ENCODE measurements at regions not wholly inside any gene's neighbourhood (a gene's known extent, or its start where the extent isn't known, plus 50 kb on each side); places are given as distances from the start of the nearest gene placed in this dataset.

- TF ChIP-seq HMGXB4 (CRISPR knock-in tag; IDR thresholded peaks at IDR 0.05; ENCODE audit: borderline replicate concordance), result no peak
These were observed 522.0 kb upstream of the ATXN8OS start (continued) for GRCh38 chr13:69585656-69586055.

GRCh38 chr13:69580255-69580654, 527.4 kb upstream of the ATXN8OS start:
- Histone ChIP-seq H3K4me2 (no peak overlapping the region), H3K4me1 (no peaks in the 10 kb centered on the region), H3K27ac (no peak overlapping the region), H3K4me3 (no peak overlapping the region), H3K9me3 (no peaks in the 10 kb centered on the region)
- WGBS (ENCODE audit: missing lambda C conversion rate), result 13% methylated on average over 3 of the region's 3 CpGs
- no peak for TF ChIP-seq CBX8 (IDR thresholded peaks at IDR 0.05)
- TF ChIP-seq TP53 (CRISPR knock-in tag; IDR thresholded peaks at IDR 0.05), result no peak
- TF ChIP-seq BHLHE40 (IDR thresholded peaks at IDR 0.05; ENCODE audit: low read depth, low read length), result no peak
- no peak for TF ChIP-seq MAX (IDR thresholded peaks at IDR 0.05)
- no peak for TF ChIP-seq HMGXB4 (CRISPR knock-in tag; IDR thresholded peaks at IDR 0.05; ENCODE audit: borderline replicate concordance)
- no peak for TF ChIP-seq EHF (CRISPR knock-in tag; IDR thresholded peaks at IDR 0.05)
- TF ChIP-seq KDM1A (IDR thresholded peaks at IDR 0.05; ENCODE audit: low read depth), result no peak
- no peak for TF ChIP-seq TFCP2L1 (CRISPR knock-in tag; IDR thresholded peaks at IDR 0.05)
- no peak for TF ChIP-seq HOXA7 (CRISPR knock-in tag; IDR thresholded peaks at IDR 0.05)
- no peak for TF ChIP-seq BCL3 (IDR thresholded peaks at IDR 0.05)
- no peak for TF ChIP-seq HES2 (IDR thresholded peaks at IDR 0.05)
- TF ChIP-seq NPAS2 (CRISPR knock-in tag; IDR thresholded peaks at IDR 0.05; ENCODE audit: borderline replicate concordance), result no peak
- TF ChIP-seq RNF2 (IDR thresholded peaks at IDR 0.05; ENCODE audit: borderline replicate concordance, low read depth), result no peak
- no peak for TF ChIP-seq MAFK (IDR thresholded peaks at IDR 0.05; ENCODE audit: partially characterized antibody)
- FAIRE-seq (no peak), ATAC-seq (no peak), DNase-seq (ENCODE audit: low read depth in 1 of 2, low spot score in 1 of 2) (no peak)
- POLR2A ChIA-PET, result no interaction called here
- CTCF ChIA-PET, result no interaction called here

- ChIA-PET POLR2A (no interaction called here), CTCF (no interaction called here)
- Histone ChIP-seq H3K27ac (no peak overlapping the region), H3K4me3 (no peak overlapping the region), H3K4me2 (no peak overlapping the region), H3K9me3 (no peaks in the 10 kb centered on the region), H3K4me1 (no peaks in the 10 kb centered on the region)
- ATAC-seq (no peak), DNase-seq (ENCODE audit: low read depth in 1 of 2, low spot score in 1 of 2) (no peak), FAIRE-seq (no peak)
- TF ChIP-seq ZSCAN20 (CRISPR knock-in tag; IDR thresholded peaks at IDR 0.05) (no peak), HES2 (IDR thresholded peaks at IDR 0.05) (no peak), CBX8 (IDR thresholded peaks at IDR 0.05) (no peak), KDM5A (IDR thresholded peaks at IDR 0.05) (no peak), FOXS1 (CRISPR knock-in tag; IDR thresholded peaks at IDR 0.05) (no peak), RNF2 (IDR thresholded peaks at IDR 0.05; ENCODE audit: borderline replicate concordance, low read depth) (no peak), ZNF302 (CRISPR knock-in tag; IDR thresholded peaks at IDR 0.05) (no peak), PBX3 (IDR thresholded peaks at IDR 0.05) (no peak), CBX2 (IDR thresholded peaks at IDR 0.05; ENCODE audit: borderline replicate concordance, low read depth) (no peak), FOSB (CRISPR knock-in tag; IDR thresholded peaks at IDR 0.05) (no peak), HOXB5 (CRISPR knock-in tag; IDR thresholded peaks at IDR 0.05) (no peak), MAX (IDR thresholded peaks at IDR 0.05) (no peak), EP300 (IDR thresholded peaks at IDR 0.05) (no peak), USF2 (IDR thresholded peaks at IDR 0.05) (no peak), ZC3H11A (IDR thresholded peaks at IDR 0.05) (no peak), CHD2 (IDR thresholded peaks at IDR 0.05; ENCODE audit: low read length, partially characterized antibody) (no peak), RCOR1 (IDR thresholded peaks at IDR 0.05; ENCODE audit: low read depth, low read length) (no peak), TFCP2L1 (CRISPR knock-in tag; IDR thresholded peaks at IDR 0.05) (no peak), EHF (CRISPR knock-in tag; IDR thresholded peaks at IDR 0.05) (no peak), BCL3 (IDR thresholded peaks at IDR 0.05) (no peak)
These were observed 528.3 kb upstream of the ATXN8OS start for GRCh38 chr13:69579351-69579750.
